ENCODE measurements at regions not wholly inside any gene's neighbourhood (a gene's known extent, or its start where the extent isn't known, plus 50 kb on each side); places are given as distances from the start of the nearest gene placed in this dataset.
A peak's percentile ranks its signal among the peaks of the same experiment; 100 is the strongest.
"Not testable (repeated sequence)": the region's sequence is repeated elsewhere in the genome, so short reads cannot be mapped to it uniquely, and the experiment has no call there.

DNA sequence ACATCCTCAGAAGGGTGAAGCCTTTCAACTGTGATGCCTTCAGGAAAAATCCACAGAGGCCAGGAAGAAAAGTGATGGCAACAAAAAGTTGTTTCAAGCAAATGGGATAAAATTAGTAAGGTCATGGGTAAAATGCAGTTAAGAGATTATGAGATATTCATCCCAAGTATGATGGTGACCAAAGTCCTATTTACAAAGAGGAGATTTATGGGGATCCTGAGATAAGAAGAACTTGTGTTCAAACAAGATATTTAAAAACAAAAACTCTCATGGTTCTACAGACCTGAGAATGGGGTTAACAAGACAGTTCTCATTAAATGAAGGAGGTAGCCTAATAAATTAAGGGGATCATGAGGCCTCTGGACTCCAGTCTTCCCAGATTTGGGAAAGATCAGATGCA lies 184.4 kb downstream of the FCRL5 start:
- DNase-seq, result no peak

GRCh38 chr1:157367091-157367739 lies 185.1 kb downstream of the FCRL5 start:
- no peak for DNase-seq

- DNase-seq, result no peak
Observed at GRCh38 chr1:157364612-157365011, 187.7 kb downstream of the FCRL5 start.

DNA sequence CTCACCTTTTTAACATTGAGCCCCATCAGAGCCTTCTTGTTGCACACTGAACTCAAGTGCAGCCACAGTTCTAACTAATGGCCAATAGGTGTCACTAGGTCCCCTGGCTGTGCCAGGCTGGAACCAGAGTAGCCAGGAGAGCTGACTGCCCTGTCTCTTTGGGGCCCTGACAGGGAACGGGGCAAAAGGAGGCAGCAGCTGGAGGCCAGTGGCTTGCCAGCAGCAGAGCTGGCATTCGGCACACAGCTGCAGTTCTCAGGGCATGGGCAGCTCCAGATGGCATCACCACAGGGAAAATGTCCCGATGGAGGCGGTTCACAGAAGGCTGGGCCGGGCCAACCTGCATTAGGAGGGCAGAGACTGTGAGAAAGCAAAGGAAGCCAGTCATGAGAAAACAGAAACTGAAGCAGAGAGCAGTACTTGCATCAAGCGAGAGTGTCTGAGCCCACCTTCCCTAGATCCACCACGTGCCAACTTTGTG lies 188.6 kb downstream of the FCRL5 start:
- DNase-seq, result no peak

- peak; percentile 89 to 97 (median 94) for DNase-seq
Observed at GRCh38 chr1:157360023-157360390, 192.3 kb downstream of the FCRL5 start.

- peak; percentile 89 to 97 (median 94) for DNase-seq
Observed at GRCh38 chr1:157359314-157360022, 192.8 kb downstream of the FCRL5 start.

DNA sequence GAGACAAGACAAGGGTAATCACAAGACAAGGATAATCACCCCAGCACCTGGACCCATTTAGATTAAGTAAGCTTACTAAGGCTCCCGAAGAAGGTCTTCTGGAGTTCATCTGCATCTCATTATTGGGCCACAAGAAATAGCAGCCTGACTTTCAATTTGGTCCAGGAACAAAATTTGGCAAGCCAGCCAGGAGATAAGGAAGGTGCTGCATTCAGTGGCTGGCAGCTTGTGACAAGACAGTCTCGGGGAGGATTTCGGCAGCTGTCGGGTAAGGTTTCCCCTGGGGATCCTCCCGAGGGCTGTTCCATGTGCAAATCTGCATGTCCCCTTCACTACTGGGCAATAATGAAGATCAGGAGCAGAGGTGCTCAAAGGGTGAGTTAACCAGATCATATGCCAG lies 195.2 kb downstream of the FCRL5 start:
- DNase-seq, result peak in 1 of 3 experiments; percentile 95

- DNase-seq, result no peak
Observed at GRCh38 chr1:157356601-157357000, 195.7 kb downstream of the FCRL5 start.

DNA sequence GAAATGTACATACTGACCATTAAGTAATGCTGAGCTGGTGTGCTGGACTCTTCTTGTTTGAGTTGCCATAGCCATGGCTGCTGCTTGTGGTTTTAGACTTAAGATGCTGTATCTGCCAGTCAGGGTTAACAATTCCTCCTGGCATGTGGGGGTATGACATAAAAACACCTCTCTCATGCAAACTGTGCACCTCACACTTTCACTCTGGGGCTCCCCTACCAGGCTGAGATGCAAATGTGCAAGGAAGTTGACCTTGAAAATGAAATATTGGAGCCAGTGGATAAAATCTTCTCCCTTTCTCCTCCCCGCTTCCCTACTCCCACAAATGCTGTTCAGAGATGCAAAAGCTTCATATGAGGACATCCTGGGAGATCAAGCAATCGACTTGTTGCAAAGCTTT lies 198.8 kb downstream of the FCRL5 start:
- DNase-seq, result no peak

DNA sequence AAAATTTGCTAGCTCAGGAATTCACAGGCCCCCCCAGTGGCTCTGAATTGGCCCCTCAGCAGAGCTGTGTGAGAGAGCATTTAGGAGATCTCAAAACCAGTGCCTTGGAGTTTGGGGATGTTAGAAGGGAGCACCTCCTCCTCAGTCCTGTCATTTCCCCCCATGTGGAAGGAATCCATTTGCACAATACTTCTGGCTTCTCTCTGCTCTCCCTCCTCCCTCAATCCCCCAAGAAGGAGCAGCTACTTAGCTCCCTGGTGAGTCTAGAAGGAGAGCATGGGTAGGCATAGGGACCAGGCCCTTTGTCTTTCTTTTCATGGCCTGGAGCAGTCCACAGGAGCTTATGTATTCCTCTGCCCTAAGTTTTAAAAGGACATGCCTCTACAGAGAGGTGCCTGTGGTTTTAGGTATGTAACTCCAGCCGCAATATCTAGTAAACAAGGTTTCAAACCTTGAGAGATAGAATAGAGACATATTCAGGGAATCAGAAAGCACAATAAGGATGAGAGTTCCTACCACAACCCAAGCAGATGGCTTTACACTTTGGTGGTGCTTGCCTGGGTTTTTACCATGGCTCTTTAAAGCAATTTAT lies 199.4 kb downstream of the FCRL5 start:
- no peak for DNase-seq

GRCh38 chr1:157352216-157352615 lies 200.1 kb downstream of the FCRL5 start:
- no peak for DNase-seq

- not testable (repeated sequence) for DNase-seq
Observed at GRCh38 chr1:157351800-157352199, 200.5 kb downstream of the FCRL5 start.

DNA sequence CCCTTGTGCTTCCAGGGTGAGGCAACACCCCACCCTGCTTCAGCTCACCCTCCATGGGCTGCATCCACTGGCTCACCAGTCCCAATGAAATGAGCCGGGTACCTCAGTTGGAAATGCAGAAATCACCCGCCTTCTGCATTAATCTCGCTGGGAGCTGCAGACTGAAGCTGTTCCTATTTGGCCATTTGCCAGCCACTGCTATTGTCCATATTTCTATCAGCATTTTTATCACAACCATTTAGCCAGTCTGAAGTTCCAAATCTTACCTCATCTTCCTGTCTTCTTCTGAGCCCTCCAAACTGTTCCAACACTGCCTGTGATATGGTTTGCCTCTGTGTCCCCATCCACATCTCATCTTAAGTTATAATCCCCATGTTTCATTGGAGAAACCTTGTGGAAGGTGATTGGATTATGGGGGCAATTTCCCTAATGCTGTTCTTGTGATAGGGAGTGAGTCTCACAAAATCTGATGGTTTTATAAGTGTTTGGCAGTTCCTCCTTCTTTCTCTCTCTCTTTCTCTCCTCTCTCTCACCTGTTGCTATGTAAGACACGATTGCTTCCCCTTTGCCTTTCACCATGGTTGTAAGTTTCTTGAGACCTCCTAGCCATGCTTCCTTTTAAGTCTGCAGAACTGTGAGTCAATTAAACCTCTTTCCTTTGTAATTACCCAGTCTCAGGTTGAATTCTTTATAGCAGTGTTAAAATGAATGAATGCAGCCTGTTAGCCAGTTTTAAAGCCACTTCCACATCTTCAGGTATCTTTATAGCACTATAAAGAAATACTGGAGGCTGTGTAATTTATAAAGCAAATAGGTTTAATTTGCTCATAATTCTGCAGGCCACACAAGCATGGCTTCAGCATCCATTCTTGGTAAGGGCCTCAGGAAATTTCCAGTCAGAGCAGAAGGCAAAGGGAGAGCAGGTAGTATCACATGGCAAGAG lies 203.5 kb downstream of the FCRL5 start:
- no peak for DNase-seq

- no peak for DNase-seq
Observed at GRCh38 chr1:157347506-157347905, 204.8 kb downstream of the FCRL5 start.

- DNase-seq, result not testable (repeated sequence)
Observed at GRCh38 chr1:157337785-157338184, 199.6 kb upstream of the ETV3 start.

DNA sequence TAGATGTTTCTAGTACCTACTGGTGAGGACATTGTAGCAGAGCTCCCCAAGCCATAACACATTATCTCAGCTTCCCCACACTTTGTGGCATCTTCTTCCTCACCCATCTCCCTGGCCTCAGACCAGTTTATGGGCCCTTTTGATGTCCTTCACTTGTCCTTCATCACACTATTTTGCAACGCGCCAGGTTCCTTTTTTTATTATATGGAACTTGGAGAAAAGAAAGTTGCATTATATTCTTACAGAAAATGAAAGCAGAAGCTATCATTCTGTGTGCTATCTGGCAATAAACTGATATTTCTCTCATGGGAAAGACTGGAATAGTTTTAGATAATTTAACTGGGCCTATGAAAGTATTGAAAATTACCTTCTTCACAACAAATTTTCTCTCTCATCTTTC lies 196.9 kb upstream of the ETV3 start:
- DNase-seq, result no peak

- DNase-seq, result no peak
Observed at GRCh38 chr1:157334041-157334440, 195.8 kb upstream of the ETV3 start.

DNA sequence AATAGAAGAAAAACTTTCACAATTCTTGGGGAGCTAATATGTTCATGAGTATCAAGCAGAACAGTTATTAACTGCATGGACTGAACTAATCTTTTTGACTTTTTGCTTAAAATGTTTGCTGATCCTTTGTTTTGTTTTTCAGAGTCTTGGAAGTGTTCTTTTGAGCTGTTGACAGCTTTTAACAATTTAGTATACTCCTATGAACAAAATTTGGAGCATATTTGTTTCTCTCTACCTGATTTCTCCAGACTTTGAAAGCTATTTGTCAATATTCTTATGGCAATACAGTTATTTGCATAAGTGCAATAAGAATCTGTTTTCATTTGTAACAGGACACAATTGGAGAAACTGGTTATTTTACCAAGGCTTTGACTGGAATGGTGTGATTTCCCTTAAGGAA lies 192.0 kb upstream of the ETV3 start:
- not testable (repeated sequence) for DNase-seq

- not testable (repeated sequence) for DNase-seq
Observed at GRCh38 chr1:157328120-157328519, 189.9 kb upstream of the ETV3 start.

- DNase-seq, result no peak
Observed at GRCh38 chr1:157326173-157326859, 188.1 kb upstream of the ETV3 start.

DNA sequence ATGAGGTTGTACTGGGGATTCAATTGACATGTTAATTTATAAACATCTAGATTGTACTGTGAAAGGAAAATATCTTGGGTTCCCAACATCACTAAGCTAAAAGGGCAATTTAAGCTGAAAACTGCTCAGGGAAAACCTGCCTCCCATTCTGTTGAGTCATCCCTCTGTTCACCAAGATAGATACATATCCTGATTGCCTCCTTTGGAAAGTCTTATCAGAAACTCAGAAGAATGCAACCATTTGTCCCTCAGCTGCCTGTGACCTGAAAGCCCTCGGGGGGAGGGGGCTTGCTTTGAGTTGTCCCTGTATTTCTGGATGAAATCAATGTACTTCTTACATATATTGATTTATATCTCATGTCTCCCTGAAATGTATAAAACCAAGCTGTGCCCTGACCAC lies 187.0 kb upstream of the ETV3 start:
- peak in 1 of 3 experiments; percentile 69 for DNase-seq

DNA sequence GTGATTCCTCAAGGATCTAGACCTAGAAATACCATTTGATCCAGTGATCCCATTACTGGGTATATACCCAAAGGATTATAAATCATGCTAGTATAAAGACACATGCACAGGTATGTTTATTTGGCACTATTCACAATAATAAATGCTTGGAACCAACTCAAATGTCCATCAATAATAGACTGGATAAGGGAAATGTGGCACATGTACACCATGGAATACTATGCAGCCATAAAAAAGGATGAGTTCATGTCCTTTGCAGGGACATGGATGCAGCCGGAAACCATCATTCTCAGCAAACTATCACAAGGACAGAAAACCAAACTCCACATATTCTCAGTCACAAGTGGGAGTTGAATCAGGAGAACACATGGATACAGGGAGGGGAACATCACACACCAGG lies 183.8 kb upstream of the ETV3 start:
- not testable (repeated sequence) for DNase-seq
